Coronary artery (tissue), 2 donors: ENCODE measurements at regions not wholly inside any gene's neighbourhood (a gene's known extent, or its start where the extent isn't known, plus 50 kb on each side); places are given as distances from the start of the nearest gene placed in this dataset.
"Not testable (repeated sequence)": the region's sequence is repeated elsewhere in the genome, so short reads cannot be mapped to it uniquely, and the experiment has no call there.

Experiments
- DNase-seq: peaks from one replicate; pipeline ENCODE4 v3.0.0-alpha.2; 2017; ENCODE audit warnings: low spot score
- H3K27ac ChIP-seq, 2 donors: fragments of 200-600 bp; sonication (generic); one replicate each; pipeline ENCODE4 v1.5.1; 2016 to 2019
- H3K4me3 ChIP-seq: fragments of 200-600 bp; sonication (generic); 2 replicates; pipeline ENCODE4 v1.5.1; 2016; ENCODE audit warnings: mild to moderate bottlenecking, moderate library complexity
- CTCF ChIP-seq: fragments of 200-600 bp; sonication (generic); IDR thresholded peaks from one replicate; pipeline ENCODE4 v1.5.1; 2019; ENCODE audit warnings: antibody characterized with exemption

DNA sequence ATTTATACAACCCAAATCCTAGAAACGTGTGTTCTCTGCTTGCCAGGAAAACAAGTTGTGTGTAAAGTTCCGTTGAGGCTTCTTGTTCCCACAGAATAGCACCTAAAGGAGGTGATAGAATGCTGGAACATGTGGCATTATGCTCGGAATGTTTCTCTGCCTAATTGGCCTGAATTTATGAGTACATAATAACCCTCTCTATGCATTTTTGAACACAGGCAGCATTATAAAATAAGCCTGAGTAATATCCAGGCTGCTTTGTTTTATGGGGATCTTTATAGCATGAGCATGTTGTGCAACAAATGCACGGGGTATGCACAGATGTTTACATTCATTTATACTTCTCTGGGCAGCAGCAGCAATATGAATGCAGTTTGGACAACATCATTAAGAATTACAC lies 385.7 kb downstream of the MBD2 start:
- no peak for TF ChIP-seq CTCF
- no peak overlapping the region for H3K27ac ChIP-seq
- no peak overlapping the region for H3K4me3 ChIP-seq
- DNase-seq = no peak

DNA sequence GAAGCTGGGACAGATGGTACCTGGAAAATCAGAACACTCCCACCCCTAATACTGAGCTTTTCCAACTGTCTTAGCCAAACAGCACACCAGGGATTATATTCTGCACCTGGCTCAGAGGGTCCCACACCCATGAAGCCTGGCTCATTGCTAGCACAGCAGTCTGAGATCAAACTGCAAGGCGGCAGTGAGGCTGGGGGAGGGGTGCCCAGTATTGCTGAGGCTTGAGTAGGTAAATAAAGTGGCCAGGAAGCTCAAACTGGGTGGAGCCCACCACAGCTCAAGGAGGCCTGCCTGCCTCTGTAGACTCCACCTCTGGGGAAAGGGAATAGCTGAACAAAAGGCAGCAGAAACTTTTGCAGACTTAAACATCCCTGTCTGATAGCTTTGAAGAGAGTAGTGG lies 403.3 kb downstream of the MBD2 start:
- DNase-seq, H3K4me3 ChIP-seq, H3K27ac ChIP-seq: not testable (repeated sequence)

DNA sequence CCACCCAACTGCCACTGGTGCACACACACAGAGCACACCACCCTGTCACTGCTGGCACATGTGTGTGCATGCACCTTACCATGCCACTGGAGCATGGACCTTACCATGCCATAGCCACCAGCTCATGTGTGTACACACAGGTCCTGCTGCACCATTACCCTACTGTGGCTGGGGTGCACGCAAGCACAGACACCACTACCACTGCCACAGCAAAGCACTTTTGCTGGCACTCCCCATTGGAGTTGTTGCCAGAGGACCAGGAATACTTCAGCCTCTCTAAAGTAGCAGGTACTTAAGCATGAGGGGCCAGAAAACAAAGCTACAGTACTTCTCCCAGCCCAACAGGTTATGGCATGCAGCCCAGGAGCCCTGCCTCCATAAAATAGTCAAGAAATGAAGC lies 404.8 kb downstream of the MBD2 start:
- no peak for DNase-seq
- Histone ChIP-seq H3K27ac (no peak overlapping the region), H3K4me3 (no peak overlapping the region)
- no peak for TF ChIP-seq CTCF

DNA sequence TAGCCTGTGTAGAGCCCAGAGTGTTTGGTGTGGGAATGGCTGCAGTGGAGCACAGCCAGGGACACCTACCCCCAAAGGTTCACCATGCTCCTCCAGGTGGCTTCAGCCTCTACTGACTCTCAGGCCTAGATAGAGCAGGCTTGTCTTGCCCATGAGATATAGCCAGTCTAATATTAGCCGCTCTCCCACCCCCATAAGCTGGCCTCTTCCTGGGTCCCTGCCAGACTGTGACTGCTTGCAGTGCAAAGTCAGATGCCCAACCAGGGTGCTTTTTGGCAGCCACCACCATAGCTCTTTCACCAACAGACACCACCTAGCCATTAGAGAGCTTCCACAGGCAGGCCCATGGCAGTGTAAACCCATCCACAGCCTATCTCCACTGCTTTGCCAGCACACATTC lies 405.3 kb downstream of the MBD2 start:
- H3K4me3 ChIP-seq = no peak overlapping the region
- DNase-seq = no peak
- TF ChIP-seq CTCF = no peak
- H3K27ac ChIP-seq = no peak overlapping the region

GRCh38 chr18:53817976-53818950 lies 406.2 kb downstream of the MBD2 start:
- H3K27ac ChIP-seq = no peak overlapping the region
- H3K4me3 ChIP-seq = no peak overlapping the region
- no peak for TF ChIP-seq CTCF
- no peak for DNase-seq

GRCh38 chr18:53800171-53800570 lies 424.3 kb downstream of the MBD2 start:
- no peak for TF ChIP-seq CTCF
- Histone ChIP-seq H3K27ac (no peak overlapping the region), H3K4me3 (no peak overlapping the region)
- no peak for DNase-seq

- no peak for DNase-seq
- Histone ChIP-seq H3K4me3 (no peak overlapping the region), H3K27ac (no peak overlapping the region)
- TF ChIP-seq CTCF = no peak
Measured at GRCh38 chr18:53799134-53799533, 425.3 kb downstream of the MBD2 start.
